Left colon (tissue), 2 donors: ENCODE measurements at regions not wholly inside any gene's neighbourhood (a gene's known extent, or its start where the extent isn't known, plus 50 kb on each side); places are given as distances from the start of the nearest gene placed in this dataset.

Source experiments
- ATAC-seq: fragments of 200-7000 bp; cut with Tn5 transposase; one replicate; pipeline ENCODE4 v1.9.1; 2020; ENCODE audit warnings: mild to moderate bottlenecking, moderate library complexity
- DNase-seq, 2 donors: peaks; one replicate each; pipeline ENCODE4 v3.0.0-alpha.2; 2020
- intact Hi-C, 2 donors: fragments of 100-400 bp; cut with DNase I in 1 of 2; cut with micrococcal nuclease in 1 of 2; formaldehyde crosslinking; loops; one replicate each; pipeline versions ENCODE4 v1.11.2 to v1.14.0; 2022; cut with DNase I, micrococcal nuclease
- donor health status: DM: no; HTN: no; CAD: no.
- donor health status: DM: yes; HTN: yes; CAD: no.

DNA sequence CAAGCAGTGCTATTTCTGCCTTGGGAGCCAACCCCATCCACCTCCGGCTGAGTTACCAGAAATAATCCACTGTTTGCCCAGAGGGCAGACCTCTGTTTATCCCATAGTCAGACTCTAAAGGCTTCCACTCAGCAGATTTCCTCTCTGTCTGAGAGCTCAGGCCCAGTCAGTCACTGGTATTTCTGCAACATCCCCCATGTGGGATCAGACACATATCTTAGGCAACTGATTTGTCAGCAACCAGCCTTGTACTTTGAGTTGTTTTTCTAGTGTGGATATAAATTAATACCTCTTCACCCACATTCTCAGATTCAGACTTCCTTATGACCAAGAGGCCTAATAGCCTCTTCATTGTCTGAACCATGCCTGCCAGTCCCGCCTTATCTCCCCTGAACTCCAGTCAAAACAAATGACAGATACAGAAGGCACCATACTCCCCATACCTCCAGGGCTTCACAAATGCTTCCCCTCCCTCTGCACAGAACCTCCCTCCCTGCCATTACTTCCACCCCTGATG, 193.6 kb downstream of the FAM76B start:
- intact Hi-C loops, result no loop called here
- ATAC-seq, result no peak
- no peak for DNase-seq

- intact Hi-C loops, result no loop called here
- DNase-seq (no peak), ATAC-seq (no peak)
Measured at GRCh38 chr11:95595541-95595940, 194.0 kb downstream of the FAM76B start.

DNA sequence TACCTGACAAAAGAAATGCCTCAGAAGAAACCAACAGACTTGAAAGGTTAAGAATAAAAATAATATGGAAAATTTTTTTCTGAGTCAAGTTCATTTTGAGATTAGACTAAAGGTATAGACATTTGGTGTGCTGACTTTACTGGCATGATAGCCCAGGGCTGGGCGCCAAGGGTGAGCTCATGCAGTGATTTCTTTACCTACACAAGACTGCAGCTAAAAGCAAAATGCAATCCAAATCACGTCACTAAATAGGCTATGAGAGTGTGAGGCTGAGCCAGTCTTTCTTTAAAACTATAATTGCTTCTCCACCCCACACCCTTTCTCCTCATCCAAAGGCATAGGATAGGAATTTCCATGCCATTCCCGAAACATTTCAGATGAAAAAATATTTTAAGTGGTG, 196.5 kb downstream of the FAM76B start:
- intact Hi-C loops, result no loop called here
- no peak for DNase-seq
- no peak for ATAC-seq

- intact Hi-C loops, result no loop called here
Measured at GRCh38 chr11:95592471-95592870, 197.1 kb downstream of the FAM76B start.

GRCh38 chr11:95589893-95590612, 199.5 kb downstream of the FAM76B start:
- DNase-seq (no peak), ATAC-seq (no peak)
- intact Hi-C loops, result no loop called here

More at GRCh38 chr11:95592471-95592870, 197.1 kb downstream of the FAM76B start:
- no peak for DNase-seq
- ATAC-seq, result no peak

- intact Hi-C loops, result no loop called here
- ATAC-seq (no peak), DNase-seq (no peak)
Measured at GRCh38 chr11:95588821-95589220, 200.8 kb downstream of the FAM76B start.

- DNase-seq, result no peak
- no peak for ATAC-seq
- intact Hi-C loops, result no loop called here
Measured at GRCh38 chr11:95586661-95587060, 202.9 kb downstream of the FAM76B start.

DNA sequence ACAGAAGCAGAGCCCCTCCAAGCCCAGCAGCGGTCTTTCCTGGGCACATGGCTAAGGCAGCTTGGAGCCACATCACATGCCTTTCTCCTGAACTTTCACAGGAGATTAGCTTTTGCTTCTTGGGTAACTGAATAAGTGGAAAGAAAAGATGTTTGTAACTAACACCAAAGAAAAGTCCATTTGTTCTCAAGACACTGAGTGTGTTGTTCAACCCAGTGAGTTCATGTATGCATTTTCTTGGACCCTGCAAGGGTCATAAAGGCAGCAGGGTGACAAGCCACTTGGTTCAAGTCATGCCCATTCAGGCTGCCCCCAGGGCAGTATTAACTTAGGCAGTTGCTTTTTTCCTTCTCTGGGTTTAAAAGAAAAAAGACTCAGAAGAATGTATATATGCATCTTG, 203.4 kb downstream of the FAM76B start:
- DNase-seq, result no peak
- intact Hi-C loops, result no loop called here
- ATAC-seq, result no peak

- ATAC-seq (no peak), DNase-seq (no peak)
- intact Hi-C loops, result no loop called here
Measured at GRCh38 chr11:95585752-95586077, 203.9 kb downstream of the FAM76B start.

DNA sequence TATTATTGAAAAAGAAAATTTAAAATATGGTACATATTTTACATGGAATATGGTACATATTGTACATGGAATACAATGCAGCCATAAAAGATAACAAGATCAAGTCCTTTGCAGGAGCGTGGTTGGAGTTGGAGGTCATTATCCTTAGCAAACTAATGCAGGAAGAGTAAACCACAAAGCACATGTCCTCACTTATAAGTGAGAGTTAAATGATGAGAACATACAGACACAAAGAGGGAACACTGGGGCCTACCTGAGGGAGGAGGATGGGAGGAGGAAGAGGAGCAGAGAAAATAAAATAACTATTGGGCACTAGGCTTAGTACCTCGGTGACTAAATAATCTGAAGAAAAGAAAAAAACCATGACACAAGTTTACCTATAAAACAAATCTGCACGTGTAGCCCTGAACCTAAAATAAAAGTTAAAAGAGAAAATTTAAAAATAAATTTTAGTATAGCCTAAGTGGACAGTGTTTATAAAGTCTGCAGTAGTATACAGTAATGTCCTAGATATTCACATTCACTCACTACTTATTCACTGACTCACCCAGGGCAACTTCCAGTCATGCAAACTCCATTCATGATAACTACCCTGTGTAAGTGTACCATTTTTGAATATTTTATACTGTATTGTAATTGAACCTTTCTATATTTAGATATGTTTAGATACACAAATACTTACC, 204.4 kb downstream of the FAM76B start:
- ATAC-seq, result no peak
- intact Hi-C loops, result no loop called here

DNA sequence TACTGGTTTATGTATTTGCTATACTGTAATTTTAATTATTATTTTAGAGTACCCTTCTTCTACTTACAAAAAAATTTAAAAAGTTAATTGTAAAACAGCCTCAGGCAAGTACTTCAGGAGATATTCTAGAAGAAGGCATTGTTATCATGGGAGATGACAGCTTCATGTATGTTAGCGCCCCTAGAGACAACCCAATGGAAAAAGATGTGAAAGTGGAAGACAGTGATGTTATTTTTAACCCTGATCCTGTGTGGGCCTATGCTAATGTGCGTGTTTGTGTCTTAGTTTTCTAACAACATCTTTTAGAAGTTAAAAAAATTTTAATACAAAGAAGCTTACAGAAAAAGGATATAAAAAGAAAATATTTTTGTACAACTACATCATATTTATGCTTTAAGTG, 205.0 kb downstream of the FAM76B start:
- DNase-seq (no peak), ATAC-seq (no peak)
- intact Hi-C loops, result no loop called here

More for the DNA sequence above, 204.4 kb downstream of the FAM76B start:
- no peak for DNase-seq

- no peak for ATAC-seq
- no peak for DNase-seq
- intact Hi-C loops, result no loop called here
Measured at GRCh38 chr11:95584180-95584579, 205.4 kb downstream of the FAM76B start.

DNA sequence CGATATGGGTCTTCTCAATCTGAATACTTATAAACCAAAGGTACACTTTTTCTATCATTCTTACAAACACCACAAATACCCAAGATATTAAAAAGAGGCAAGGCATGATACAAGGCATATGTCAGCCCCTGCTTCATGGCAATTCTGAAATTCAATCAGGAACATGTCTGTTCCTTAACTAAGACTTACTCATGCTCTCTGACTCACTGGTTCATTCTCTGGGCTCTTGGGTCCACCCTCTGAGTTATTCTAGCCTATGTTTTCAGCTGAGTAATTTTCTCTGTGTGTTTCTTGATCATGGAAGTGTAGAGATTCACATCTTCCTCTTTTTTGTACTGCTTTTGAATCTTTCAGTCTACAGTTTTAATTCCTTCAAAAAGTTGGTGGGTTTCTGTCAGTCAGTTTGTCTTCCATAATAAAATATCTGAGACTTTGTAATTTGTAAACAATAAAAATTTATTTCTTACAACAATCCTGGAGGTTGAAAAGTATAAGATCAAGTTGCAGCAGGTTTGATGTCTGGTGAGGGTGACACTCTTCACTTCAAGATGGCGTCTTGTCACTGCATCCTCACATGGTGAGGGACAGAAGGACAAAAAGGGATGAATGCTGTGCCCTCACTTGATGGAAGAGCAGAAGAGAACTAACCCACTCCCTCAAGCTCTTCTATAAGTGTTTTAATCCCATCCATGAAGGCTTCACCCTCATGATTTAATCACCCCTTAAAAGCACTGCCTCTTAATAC, 211.7 kb downstream of the FAM76B start:
- ATAC-seq (no peak), DNase-seq (no peak)
- intact Hi-C loops, result no loop called here

DNA sequence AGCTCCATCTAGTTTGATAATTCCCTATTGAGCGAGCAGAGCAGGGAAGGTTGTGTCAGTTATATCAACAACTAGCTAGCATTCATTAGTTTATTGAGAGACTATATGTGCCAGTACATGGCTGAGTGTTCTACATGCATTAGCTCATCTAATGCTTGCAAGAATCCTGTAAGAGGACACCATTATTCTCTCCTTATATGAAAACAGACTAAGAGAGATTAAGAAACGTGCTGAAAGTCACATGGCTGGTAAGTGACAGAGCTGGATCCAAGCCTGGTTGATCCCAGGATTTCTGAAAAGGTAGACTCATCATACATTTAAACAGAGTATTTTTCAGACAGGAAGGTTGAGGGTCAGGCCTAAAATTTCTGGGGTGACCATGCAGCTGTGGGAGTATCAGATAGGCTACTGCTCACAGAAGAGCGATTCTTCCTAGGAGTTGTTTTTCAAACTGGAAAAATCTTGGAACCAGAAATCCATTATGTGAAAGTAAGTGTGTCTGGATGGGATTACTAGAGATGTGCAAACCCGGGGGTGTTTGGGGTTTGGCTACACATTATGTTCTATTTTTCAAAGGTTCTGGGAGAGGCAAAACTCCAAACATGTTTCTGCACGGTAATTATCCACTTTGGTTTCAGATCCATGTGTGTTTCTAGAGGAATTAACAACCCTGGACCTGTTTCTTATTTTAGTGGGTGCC, 213.3 kb downstream of the FAM76B start:
- ATAC-seq, result no peak
- DNase-seq, result no peak
- intact Hi-C loops, result no loop called here

GRCh38 chr11:95575517-95575916, 214.1 kb downstream of the FAM76B start:
- DNase-seq (no peak), ATAC-seq (no peak)
- intact Hi-C loops, result no loop called here

DNA sequence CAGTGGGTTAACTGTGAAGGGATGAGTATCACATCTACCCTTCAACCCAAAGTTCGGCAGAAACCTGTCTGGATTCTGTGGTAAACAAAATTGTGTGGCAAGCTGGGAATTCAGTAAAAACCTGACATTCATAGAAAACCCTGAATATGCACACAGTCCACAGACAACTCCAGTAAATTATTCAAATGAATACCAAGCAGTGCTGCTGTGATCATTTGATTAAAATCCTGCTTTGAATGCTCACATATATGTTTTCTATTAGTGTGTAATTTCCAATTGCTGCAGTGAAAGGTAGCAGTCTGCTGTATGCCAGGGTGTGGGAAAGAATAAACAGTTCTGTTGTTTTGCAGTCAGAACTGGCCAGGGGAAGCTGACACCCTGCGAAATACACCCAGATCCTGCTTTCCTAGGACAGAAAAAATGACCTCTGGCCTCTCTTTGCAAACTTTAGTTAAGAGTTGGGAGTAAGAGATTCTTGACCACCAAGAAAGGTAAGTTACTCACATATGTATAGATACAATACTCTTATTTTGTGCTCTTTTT, 217.8 kb downstream of the FAM76B start:
- ATAC-seq (no peak), DNase-seq (no peak)
- intact Hi-C loops, result no loop called here

- ATAC-seq (no peak), DNase-seq (no peak)
- intact Hi-C loops, result no loop called here
Measured at GRCh38 chr11:95570845-95571244, 218.7 kb downstream of the FAM76B start.

- DNase-seq (no peak), ATAC-seq (no peak)
- intact Hi-C loops, result no loop called here
Measured at GRCh38 chr11:95569207-95569606, 220.4 kb downstream of the FAM76B start.

- DNase-seq (no peak), ATAC-seq (no peak)
- intact Hi-C loops, result no loop called here
Measured at GRCh38 chr11:95568281-95568680, 221.3 kb downstream of the FAM76B start.
